ENCODE measurements at regions not wholly inside any gene's neighbourhood (a gene's known extent, or its start where the extent isn't known, plus 50 kb on each side); places are given as distances from the start of the nearest gene placed in this dataset.

GRCh38 chr13:38520041-38520440 is 166.8 kb upstream of the FREM2 start:
- DNase-seq = no peak

DNA sequence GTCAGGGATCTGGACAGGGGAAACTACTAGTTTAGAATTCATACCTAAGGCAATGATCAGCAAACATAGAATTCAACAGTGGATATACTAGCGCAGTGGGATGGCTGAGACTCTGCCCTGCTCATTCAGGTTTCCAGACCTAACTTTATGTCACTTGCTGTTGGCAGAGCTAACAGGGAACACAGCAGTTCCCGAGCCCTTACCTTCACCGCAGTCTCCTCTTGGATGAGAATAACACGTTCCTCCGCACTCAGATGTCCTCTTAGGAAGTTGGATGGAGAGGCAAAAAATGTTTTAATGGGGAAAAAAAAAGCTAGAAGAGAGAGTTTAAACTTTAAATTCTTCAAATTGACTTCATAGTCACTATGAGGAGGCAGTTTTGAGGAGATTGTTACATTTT is 159.7 kb upstream of the FREM2 start:
- DNase-seq = no peak

DNA sequence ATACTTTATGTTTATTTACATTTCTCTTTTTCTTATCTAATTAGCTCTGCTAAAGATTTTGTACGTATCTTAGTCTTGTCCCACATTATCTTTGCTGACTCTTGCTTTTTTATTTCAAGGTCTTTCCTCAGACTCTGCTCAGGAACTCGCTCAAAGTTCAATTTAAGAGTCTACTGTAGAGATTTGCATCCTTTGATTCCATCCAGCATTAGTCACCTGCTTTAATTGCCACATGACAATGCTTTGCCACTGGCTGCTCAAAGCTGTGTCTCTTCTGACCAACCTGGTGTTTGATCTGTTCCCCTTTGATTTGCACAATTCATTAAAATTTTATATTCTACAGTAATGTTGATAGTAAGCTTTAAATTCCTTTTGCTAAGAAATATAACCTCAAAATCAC is 157.9 kb upstream of the FREM2 start:
- no peak for DNase-seq

DNA sequence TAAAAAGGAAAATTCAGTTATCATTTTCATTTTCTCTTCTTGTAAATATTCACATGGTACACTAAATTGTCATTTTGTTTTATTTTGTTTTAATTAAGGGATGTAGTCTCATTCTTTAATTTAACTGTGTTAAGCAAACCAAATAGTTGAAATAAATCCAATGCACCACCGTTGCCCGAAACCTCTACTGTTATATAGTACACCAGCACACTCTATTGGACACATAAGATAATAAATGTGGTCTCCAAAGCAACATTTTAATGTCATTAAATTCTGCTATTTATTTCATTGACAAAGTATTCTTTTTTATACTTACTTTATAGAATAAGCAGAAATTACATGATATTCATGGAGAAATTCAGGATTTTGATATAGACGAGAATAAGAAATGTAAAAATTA is 156.4 kb upstream of the FREM2 start:
- no peak for DNase-seq

DNA sequence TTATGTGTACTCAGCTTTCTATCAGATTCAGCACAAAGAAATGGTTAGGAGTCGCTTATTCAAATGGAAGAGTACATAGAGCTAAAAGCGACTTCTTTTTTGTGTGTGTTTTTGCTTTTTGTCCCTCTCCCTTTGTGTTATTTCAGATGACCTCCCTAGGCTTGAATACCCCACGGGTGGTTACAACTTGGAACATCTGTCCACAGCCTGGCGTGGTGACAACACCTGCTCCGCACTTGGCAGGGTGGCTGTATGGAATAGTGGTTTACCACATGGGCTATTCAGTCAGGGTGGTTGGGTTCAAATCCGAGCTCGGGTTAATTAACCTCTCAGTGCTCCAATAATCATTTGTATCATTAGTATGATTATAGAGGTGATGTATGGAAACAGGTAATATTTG is 151.6 kb upstream of the FREM2 start:
- no peak for DNase-seq

GRCh38 chr13:38537051-38537450 is 149.8 kb upstream of the FREM2 start:
- no peak for DNase-seq

- no peak for DNase-seq
Observed at GRCh38 chr13:38538422-38538821, 148.5 kb upstream of the FREM2 start.

- no peak for DNase-seq
Observed at GRCh38 chr13:38539632-38540031, 147.2 kb upstream of the FREM2 start.

- no peak for DNase-seq
Observed at GRCh38 chr13:38542601-38543000, 144.3 kb upstream of the FREM2 start.

DNA sequence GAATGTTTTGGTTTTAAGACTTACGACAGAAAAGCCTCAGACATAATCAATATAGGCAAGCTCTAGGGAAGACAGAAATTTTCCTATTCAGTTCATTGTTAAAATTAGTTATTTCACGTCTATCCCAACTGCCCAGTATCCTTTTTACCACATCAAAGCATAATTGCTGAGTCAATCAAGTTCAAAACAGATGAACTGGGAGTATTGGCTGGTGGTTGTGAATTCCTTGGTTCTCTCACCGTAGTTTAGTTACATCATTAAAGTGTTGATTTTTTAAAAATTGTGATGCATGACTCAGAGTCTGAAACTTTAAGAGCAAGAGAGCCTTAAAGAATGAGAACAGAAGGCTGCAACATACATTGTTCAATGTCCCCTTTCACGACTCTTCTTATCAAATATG is 143.3 kb upstream of the FREM2 start:
- no peak for DNase-seq

DNA sequence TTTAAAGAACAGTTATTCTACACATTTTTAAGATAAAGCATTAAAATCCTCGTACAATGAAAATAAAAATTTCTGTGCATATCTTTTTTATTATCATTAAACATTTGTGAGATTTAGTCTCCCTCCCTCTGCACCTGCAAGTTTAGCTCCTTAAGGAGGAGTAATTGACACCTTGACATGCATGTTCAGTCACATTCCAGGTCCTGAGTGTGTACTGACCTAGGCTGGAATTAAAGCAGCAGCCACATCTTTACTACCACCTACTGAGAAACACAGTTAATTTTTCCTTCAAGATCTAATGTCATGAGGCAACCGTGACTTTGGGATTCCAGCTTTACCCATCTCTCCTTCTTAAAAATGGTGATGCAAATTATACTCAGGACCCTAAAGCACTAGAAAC is 123.1 kb upstream of the FREM2 start:
- no peak for DNase-seq

- DNase-seq = no peak
Observed at GRCh38 chr13:38564256-38565150, 122.4 kb upstream of the FREM2 start.

DNA sequence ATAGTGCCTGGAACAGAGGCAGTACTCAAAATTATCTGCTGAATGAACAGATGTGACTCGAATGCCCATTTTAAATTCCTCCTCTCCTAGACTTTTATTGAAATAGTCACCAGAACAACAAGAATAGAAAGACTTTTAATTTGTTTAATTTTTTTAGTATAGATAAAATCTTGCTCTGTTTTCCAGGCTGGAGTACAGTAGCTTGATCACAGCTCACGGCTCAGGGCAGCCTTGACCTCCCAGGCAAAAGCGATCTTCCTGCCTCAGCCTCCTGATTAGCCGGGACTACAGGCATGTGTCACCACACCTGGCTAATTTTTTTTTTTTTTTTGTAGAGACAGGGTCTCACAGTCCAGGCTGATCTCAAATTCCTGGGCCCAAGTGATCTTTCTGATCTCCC is 120.9 kb upstream of the FREM2 start:
- no peak for DNase-seq

DNA sequence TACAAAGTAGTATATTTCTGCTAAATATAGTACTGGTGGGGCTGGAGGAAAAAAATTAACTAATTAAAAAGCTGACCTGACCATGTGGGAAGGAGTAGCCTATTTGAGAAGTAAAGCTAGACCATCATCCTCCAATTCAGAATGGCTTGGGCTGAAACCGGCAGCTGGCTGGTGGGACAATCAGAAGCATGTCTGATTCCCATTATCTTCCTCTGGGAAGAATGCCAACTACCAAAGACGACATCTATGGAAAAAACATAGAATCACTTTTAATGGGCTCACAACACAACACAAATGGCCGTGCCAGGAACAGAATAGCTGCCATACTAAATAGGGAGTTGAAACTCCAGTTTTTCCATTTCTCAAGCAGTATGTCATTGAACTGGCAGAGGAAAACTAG is 120.4 kb upstream of the FREM2 start:
- DNase-seq = no peak

GRCh38 chr13:38570706-38571105 is 116.2 kb upstream of the FREM2 start:
- no peak for DNase-seq

GRCh38 chr13:38575427-38575826 is 111.5 kb upstream of the FREM2 start:
- no peak for DNase-seq

GRCh38 chr13:38577048-38577447 is 109.8 kb upstream of the FREM2 start:
- DNase-seq = no peak

DNA sequence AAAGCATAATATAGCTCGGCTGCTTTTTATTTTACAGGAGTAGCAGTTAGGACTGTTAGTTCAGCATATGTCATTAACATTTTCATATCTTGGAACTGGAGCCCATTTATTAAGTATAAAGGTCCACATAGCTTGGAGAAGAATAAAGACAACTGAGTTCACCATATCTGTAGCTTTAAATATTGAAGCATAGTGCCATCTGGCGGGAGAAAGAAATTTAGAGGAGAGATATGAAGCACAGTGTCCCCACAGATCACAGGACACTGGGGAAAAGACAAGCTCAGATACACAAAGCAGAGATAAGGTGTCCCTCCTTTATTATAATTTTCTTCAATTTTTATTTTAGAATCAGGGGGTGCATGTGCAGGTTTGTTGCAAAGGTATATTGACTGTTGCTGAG is 104.7 kb upstream of the FREM2 start:
- no peak for DNase-seq

- DNase-seq = no peak
Observed at GRCh38 chr13:38590230-38590629, 96.6 kb upstream of the FREM2 start.

- DNase-seq = no peak
Observed at GRCh38 chr13:38590796-38591507, 95.9 kb upstream of the FREM2 start.

DNA sequence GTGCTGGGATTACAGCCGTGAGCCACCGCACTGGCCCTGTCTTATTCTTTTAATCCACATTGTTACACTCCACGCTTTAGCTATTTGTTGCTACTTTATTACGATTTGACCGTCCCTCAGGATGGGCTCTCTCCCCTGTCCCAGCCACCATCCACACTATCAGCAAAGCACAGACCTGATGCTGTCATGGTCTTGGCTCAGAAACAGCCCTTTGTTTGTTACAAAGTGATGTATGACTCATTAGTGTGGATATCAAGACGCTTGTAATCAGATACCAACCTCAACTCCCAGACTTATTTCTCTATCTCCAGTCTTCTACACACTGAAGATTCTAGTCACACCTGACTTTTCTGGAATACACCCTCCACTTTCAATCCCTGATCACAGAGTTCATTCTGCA is 84.6 kb upstream of the FREM2 start:
- DNase-seq = no peak

GRCh38 chr13:38606699-38607535 is 80.0 kb upstream of the FREM2 start:
- DNase-seq = no peak

DNA sequence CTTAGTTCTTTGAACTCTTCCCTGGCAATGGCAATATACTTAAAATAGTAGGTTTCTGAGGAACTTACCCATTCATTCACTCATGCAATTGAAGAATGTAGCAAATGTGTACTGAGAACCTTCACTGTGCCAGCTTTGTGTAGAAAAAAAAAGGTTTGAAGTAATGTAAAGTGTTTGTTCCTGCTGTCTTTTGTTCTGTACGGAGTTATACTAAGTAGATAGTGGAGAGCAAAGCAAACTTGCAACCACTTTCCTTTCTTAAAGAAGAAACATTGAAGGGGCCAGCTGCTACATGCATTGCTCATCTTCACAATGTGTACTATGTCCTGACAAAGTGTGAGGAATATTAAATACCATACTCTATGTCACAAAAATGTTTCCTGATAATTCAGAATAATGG is 68.9 kb upstream of the FREM2 start:
- no peak for DNase-seq

GRCh38 chr13:38618336-38618735 is 68.5 kb upstream of the FREM2 start:
- DNase-seq = no peak
